ENCODE measurements at regions not wholly inside any gene's neighbourhood (a gene's known extent, or its start where the extent isn't known, plus 50 kb on each side); places are given as distances from the start of the nearest gene placed in this dataset.

GRCh38 chr14:104516906-104517305 lies 62.7 kb upstream of the C14orf180 start:
- no peak for TF ChIP-seq CTCF (IDR thresholded peaks at IDR 0.05)
- TF ChIP-seq POLR2AphosphoS5 (IDR thresholded peaks at IDR 0.05) = no peak
- TF ChIP-seq POLR2A (IDR thresholded peaks at IDR 0.05) = no peak

Measured in breast epithelium (tissue), 3 donors.